Prostate gland (tissue), 2 donors: ENCODE measurements at regions not wholly inside any gene's neighbourhood (a gene's known extent, or its start where the extent isn't known, plus 50 kb on each side); places are given as distances from the start of the nearest gene placed in this dataset.

Experiments
- DNase-seq: peaks from one replicate; pipeline ENCODE4 v3.0.0-alpha.2; 2019; ENCODE audit warnings: low spot score
- H3K27ac ChIP-seq, 2 donors: fragments of 200-600 bp; sonication (generic); 2 replicates each; pipeline ENCODE4 v1.5.1; 2017 to 2019
- H3K27me3 ChIP-seq: fragments of 200-600 bp; sonication (generic); replicated peaks from 2 replicates; pipeline ENCODE4 v1.5.1; 2019; ENCODE audit not compliant: insufficient read depth
- H3K36me3 ChIP-seq, 2 donors: fragments of 200-600 bp; sonication (generic); 1 replicate in 1 of 2; 2 replicates in 1 of 2; pipeline versions ENCODE4 v1.5.1 to v1.8.1; 2017 to 2019
- H3K4me1 ChIP-seq: fragments of 200-600 bp; sonication (generic); replicated peaks from 2 replicates; pipeline ENCODE4 v1.5.1; 2019
- H3K4me3 ChIP-seq, 2 donors: fragments of 200-600 bp; sonication (generic); 2 replicates each; pipeline ENCODE4 v1.5.1; 2017 to 2019
- H3K9me3 ChIP-seq: fragments of 200-600 bp; sonication (generic); 2 replicates; pipeline ENCODE4 v1.5.1; 2017
- POLR2A ChIP-seq: fragments of 450-650 bp; IDR thresholded peaks from one replicate; pipeline ENCODE4 v1.6.1; 2016; ENCODE audit warnings: antibody characterized with exemption, mild to moderate bottlenecking
- POLR2AphosphoS5 ChIP-seq: sonication (generic); formaldehyde crosslinking; IDR thresholded peaks from one replicate; pipeline ENCODE4 v1.6.1; 2017; ENCODE audit warnings: antibody characterized with exemption
- WGBS: methylation state at CpG from one replicate; pipeline ENCODE4 v1.1.5; 2018; 5-methylcytosine and 5-hydroxymethylcytosine counted together
- intact Hi-C: fragments of 100-400 bp; cut with DNase I; formaldehyde crosslinking; loops from one replicate; pipeline ENCODE4 v1.14.2; 2022
- TF ChIP-seq, protein P1 (sequence below), 4 experiments: fragments of 200-600 bp in 2 of 4; fragments of 450-650 bp in 2 of 4; sonication (generic) in 2 of 4; IDR thresholded peaks; 1 replicate in 3 of 4; 2 replicates in 1 of 4; pipeline ENCODE4 v1.5.1; 2016 to 2019; ENCODE audit warnings: antibody characterized with exemption in 4 of 4, mild to moderate bottlenecking in 2 of 4, moderate library complexity in 2 of 4

DNA sequence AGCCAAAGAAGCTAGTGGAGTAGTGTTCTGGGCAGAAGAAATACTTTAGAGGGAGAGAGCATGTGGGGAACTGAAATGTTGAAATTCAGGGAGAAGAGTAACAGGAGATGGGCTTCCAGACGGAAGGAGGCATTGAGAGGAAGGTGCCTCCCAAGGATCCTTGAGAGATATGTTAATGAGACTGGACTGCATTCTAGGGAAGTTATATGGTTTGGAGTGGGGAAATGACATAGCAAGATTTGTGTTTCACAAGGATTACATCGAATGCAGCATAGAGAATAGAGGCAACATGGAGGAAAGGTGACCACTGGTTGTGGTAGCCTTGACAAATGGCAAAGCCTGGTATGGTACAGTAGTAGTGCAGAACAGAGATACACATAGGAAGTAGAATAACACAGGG lies 160.5 kb upstream of the HMCN1 start:
- intact Hi-C loops: no loop called here
- Histone ChIP-seq H3K4me1 (no peaks in the 10 kb centered on the region), H3K4me3 (no peak overlapping the region), H3K36me3 (no peaks in the 10 kb centered on the region), H3K9me3 (no peaks in the 10 kb centered on the region), H3K27ac (no peak overlapping the region), H3K27me3 (no peaks in the 10 kb centered on the region)
- no peak for DNase-seq
- TF ChIP-seq POLR2AphosphoS5 (no peak), POLR2A (no peak)
- TF ChIP-seq, protein P1, sequence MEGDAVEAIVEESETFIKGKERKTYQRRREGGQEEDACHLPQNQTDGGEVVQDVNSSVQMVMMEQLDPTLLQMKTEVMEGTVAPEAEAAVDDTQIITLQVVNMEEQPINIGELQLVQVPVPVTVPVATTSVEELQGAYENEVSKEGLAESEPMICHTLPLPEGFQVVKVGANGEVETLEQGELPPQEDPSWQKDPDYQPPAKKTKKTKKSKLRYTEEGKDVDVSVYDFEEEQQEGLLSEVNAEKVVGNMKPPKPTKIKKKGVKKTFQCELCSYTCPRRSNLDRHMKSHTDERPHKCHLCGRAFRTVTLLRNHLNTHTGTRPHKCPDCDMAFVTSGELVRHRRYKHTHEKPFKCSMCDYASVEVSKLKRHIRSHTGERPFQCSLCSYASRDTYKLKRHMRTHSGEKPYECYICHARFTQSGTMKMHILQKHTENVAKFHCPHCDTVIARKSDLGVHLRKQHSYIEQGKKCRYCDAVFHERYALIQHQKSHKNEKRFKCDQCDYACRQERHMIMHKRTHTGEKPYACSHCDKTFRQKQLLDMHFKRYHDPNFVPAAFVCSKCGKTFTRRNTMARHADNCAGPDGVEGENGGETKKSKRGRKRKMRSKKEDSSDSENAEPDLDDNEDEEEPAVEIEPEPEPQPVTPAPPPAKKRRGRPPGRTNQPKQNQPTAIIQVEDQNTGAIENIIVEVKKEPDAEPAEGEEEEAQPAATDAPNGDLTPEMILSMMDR (IDR thresholded peaks at IDR 0.05): no peak
- WGBS: 89% methylated on average over 2 of the region's 2 CpGs

DNA sequence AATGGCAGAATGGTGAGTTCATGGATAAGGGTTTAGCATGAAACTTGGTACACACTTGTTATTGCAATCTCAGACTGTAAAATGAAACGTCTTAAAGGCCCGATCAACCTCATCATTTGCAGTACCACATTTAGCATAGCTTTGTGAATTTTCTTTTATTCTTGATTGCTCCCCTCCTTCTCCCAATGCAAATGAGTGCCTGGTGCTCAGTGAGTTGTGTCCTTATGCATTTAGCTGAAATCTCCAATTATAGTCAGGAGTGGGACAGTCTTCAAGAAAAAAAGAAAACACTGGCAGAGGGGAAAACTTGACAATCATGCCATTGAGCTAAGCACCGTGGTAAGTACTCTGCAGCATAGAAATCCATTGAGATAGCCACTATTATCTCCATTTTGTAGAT lies 161.0 kb upstream of the HMCN1 start:
- Histone ChIP-seq H3K27me3 (no peaks in the 10 kb centered on the region), H3K36me3 (no peaks in the 10 kb centered on the region), H3K9me3 (no peaks in the 10 kb centered on the region), H3K4me3 (no peak overlapping the region), H3K4me1 (no peaks in the 10 kb centered on the region), H3K27ac (no peak overlapping the region)
- TF ChIP-seq, protein P1 (IDR thresholded peaks at IDR 0.05): no peak
- TF ChIP-seq POLR2A (no peak), POLR2AphosphoS5 (no peak)
- 74% methylated on average over 3 of the region's 3 CpGs for WGBS
- DNase-seq: no peak
- intact Hi-C loops: no loop called here

DNA sequence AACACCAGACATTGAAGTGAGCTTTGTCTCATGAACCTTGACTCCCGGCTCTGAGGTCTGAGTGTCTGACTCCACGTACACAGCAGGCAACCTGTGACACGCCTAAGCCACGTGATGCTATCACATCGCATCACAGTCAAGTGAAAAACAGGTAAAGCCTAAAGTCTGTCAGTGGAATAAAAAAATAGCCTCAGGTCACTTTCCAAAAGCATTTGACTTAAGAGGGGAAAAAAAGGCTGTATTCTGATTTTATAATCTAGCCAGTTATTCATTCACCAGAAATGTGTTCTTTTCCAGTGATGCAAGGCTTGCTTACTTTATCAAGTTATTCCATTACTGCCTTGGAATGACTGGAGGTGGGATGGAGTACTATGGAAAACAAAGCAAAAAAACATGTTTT lies 163.2 kb upstream of the HMCN1 start:
- WGBS: 68% methylated on average over 5 of the region's 5 CpGs
- no peaks in the 10 kb centered on the region for H3K9me3 ChIP-seq
- DNase-seq: no peak
- H3K4me3 ChIP-seq: no peak overlapping the region
- no peaks in the 10 kb centered on the region for H3K27me3 ChIP-seq
- no peaks in the 10 kb centered on the region for H3K4me1 ChIP-seq
- intact Hi-C loops: no loop called here
- H3K36me3 ChIP-seq: no peaks in the 10 kb centered on the region
- TF ChIP-seq POLR2A: no peak
- TF ChIP-seq POLR2AphosphoS5: no peak
- TF ChIP-seq, protein P1 (IDR thresholded peaks at IDR 0.05): no peak
- no peak overlapping the region for H3K27ac ChIP-seq

DNA sequence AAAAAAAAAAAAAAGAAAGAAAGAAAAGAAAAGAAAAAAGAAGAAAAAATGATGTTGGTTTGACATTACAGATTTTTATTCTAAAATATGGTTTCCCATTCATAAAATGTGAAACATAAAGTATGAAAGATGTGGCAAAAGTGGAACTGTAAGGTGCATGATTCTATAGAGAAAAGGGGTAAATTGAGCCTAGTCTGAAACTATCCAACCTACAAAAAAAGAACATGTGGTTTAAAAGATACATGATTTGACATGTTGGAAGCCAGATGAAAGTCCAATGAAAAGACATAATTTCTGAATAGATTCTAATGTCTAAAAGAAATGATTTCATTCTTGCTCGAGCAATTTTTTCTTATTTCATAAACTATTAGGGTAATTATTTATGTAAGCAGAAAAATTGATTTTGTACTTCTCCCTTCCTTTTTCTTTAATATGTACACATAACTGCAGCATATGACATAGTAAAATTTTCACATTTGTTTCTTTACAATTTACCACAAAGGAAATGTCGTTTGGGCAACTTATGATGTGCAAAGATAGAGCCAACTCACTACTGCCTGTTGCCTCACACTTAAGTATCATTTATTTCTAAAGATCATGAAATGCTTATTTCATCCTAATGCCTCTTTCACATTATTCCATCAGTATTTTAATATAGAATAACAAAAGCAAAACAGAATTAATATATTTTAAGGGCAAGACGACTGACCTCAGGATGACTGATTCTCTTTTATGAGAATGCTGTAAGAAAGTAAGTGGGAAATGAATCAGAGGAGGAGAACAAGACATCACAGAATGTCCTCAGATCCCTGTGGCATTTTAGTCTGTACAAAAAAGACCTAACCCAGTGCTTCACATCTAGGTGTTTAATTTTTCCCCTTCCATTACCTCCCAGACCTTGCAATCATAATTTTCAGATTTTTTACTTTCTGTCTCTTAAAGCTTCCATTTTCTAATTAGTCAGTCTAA lies 165.8 kb upstream of the HMCN1 start:
- intact Hi-C loops: no loop called here
- 78% methylated on average over 3 of the region's 3 CpGs for WGBS
- H3K36me3 ChIP-seq: no peaks in the 10 kb centered on the region
- H3K4me1 ChIP-seq: no peaks in the 10 kb centered on the region
- TF ChIP-seq POLR2AphosphoS5 (no peak), POLR2A (no peak)
- TF ChIP-seq, protein P1 (IDR thresholded peaks at IDR 0.05): no peak
- H3K27me3 ChIP-seq: no peaks in the 10 kb centered on the region
- H3K9me3 ChIP-seq: no peaks in the 10 kb centered on the region
- no peak for DNase-seq
- no peak overlapping the region for H3K4me3 ChIP-seq
- no peak overlapping the region for H3K27ac ChIP-seq

DNA sequence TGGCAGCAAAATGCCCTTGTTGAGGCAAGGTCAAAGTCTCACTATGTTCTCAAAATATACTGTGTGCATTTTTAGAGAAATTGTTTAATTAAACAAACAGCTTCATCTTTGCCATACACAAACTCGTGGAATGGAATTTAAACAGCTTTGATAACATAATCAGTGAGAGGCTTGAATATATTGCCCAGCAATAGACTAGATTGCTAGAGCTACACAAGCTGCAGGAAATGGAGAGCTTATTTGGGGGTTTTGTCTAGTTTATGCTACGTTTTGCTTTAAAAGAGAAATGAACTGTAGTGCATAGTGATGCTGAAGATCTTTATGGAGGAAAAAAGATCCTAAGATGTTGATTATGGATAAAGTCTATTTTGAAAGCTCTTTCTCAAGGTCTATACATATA lies 166.8 kb upstream of the HMCN1 start:
- H3K4me3 ChIP-seq: no peak overlapping the region
- no peak overlapping the region for H3K27ac ChIP-seq
- H3K4me1 ChIP-seq: no peaks in the 10 kb centered on the region
- intact Hi-C loops: no loop called here
- TF ChIP-seq, protein P1 (IDR thresholded peaks at IDR 0.05): no peak
- TF ChIP-seq POLR2A (no peak), POLR2AphosphoS5 (no peak)
- no peaks in the 10 kb centered on the region for H3K27me3 ChIP-seq
- DNase-seq: no peak
- WGBS: 41% methylated on average over 2 of the region's 2 CpGs
- no peaks in the 10 kb centered on the region for H3K36me3 ChIP-seq
- H3K9me3 ChIP-seq: no peaks in the 10 kb centered on the region
